MM.1S (cell line): ENCODE measurements at regions not wholly inside any gene's neighbourhood (a gene's known extent, or its start where the extent isn't known, plus 50 kb on each side); places are given as distances from the start of the nearest gene placed in this dataset.

Source experiments
- DNase-seq: peaks from one replicate; pipeline ENCODE4 v3.0.0-alpha.2; 2015
- H2AFZ ChIP-seq: fragments of 300-600 bp; sonication (generic); 2 replicates; pipeline ENCODE4 v1.6.0; 2016; ENCODE audit warnings: antibody characterized with exemption, low read length
- H3F3A ChIP-seq: fragments of 300-600 bp; sonication (generic); 2 replicates; pipeline ENCODE4 v1.6.1; 2016; ENCODE audit warnings: mild to moderate bottlenecking, antibody characterized with exemption, low read length, moderate library complexity, mixed read lengths; ENCODE audit not compliant: insufficient read depth
- H3K27ac ChIP-seq: fragments of 300-600 bp; sonication (generic); 2 replicates; pipeline ENCODE4 v1.5.1; 2016; ENCODE audit warnings: mild to moderate bottlenecking, low read length
- H3K27me3 ChIP-seq: fragments of 300-600 bp; sonication (generic); replicated peaks from 2 replicates; pipeline ENCODE4 v1.6.0; 2016; ENCODE audit warnings: low read length; ENCODE audit not compliant: insufficient read depth
- H3K36me3 ChIP-seq: fragments of 300-600 bp; sonication (generic); replicated peaks from 2 replicates; pipeline ENCODE4 v1.6.1; 2016; ENCODE audit warnings: mild to moderate bottlenecking, low read length, mixed read lengths; ENCODE audit not compliant: insufficient read depth
- H3K4me1 ChIP-seq: fragments of 300-600 bp; sonication (generic); 2 replicates; pipeline ENCODE4 v1.6.1; 2016; ENCODE audit warnings: low read length, mixed read lengths
- H3K4me2 ChIP-seq: fragments of 300-600 bp; sonication (generic); 2 replicates; pipeline ENCODE4 v1.6.0; 2016; ENCODE audit warnings: low read depth, low read length
- H3K4me3 ChIP-seq: fragments of 300-600 bp; sonication (generic); 2 replicates; pipeline ENCODE4 v1.5.1; 2016; ENCODE audit warnings: low read length, mixed read lengths
- H3K79me2 ChIP-seq: fragments of 300-600 bp; sonication (generic); 2 replicates; pipeline ENCODE4 v1.6.1; 2016; ENCODE audit warnings: mixed run types, low read length, mixed read lengths
- H3K9ac ChIP-seq: fragments of 300-600 bp; sonication (generic); 2 replicates; pipeline ENCODE4 v1.6.1; 2016; ENCODE audit warnings: low read length, mixed read lengths
- H3K9me2 ChIP-seq: fragments of 300-600 bp; sonication (generic); replicated peaks from 2 replicates; pipeline ENCODE4 v1.6.1; 2016; ENCODE audit warnings: mild to moderate bottlenecking, low read length, mixed read lengths; ENCODE audit not compliant: insufficient read depth
- H3K9me3 ChIP-seq: fragments of 300-600 bp; sonication (generic); replicated peaks from 2 replicates; pipeline ENCODE4 v1.6.1; 2016; ENCODE audit warnings: mild to moderate bottlenecking, low read length, mixed read lengths; ENCODE audit not compliant: insufficient read depth
- H4K20me1 ChIP-seq: fragments of 300-600 bp; sonication (generic); 2 replicates; pipeline ENCODE4 v1.6.1; 2016; ENCODE audit warnings: mild to moderate bottlenecking, low read length, moderate library complexity, mixed read lengths; ENCODE audit not compliant: insufficient read depth
- CTCF ChIP-seq: fragments of 300-600 bp; sonication (generic); IDR thresholded peaks from 2 replicates; pipeline ENCODE4 v1.5.1; 2016; ENCODE audit warnings: antibody characterized with exemption, low read length, mixed read lengths
- EZH2 ChIP-seq: fragments of 300-600 bp; sonication (generic); optimal IDR thresholded peaks from 2 replicates; pipeline ENCODE3; 2017; ENCODE audit warnings: low read depth, mild to moderate bottlenecking, antibody characterized with exemption, low read length, mixed read lengths
- EZH2phosphoT487 ChIP-seq: fragments of 300-600 bp; sonication (generic); IDR thresholded peaks from 2 replicates; pipeline ENCODE4 v1.6.1; 2018; ENCODE audit warnings: antibody characterized with exemption, low read length

DNA sequence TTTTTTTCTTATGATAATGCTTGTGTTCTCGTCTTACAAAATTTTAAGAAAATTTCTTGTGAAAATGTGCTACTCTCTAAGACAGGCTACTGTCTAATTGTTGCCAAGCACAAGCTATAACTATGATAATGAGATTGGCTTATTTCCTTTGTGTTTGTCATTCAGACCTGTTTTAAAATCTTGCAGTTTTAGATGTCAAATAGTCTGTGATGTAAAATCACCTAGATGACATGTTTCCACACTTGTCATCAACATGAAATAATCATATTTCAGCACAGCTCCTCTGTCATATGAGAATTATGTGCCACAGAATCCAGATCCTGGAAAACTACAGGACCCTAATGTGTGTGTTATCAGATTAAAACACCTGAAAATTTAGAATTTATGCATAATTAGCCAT, 539.7 kb downstream of the USP25 start:
- Histone ChIP-seq H3K27me3 (no peaks in the 10 kb centered on the region), H3K36me3 (no peaks in the 10 kb centered on the region), H3K9me3 (no peaks in the 10 kb centered on the region), H3K79me2 (no peaks in the 10 kb centered on the region), H3K4me2 (no peak overlapping the region), H3F3A (no peaks in the 10 kb centered on the region), H4K20me1 (no peaks in the 10 kb centered on the region), H3K9me2 (no peaks in the 10 kb centered on the region), H3K9ac (no peak overlapping the region), H3K27ac (no peak overlapping the region), H3K4me1 (no peaks in the 10 kb centered on the region), H3K4me3 (no peak overlapping the region), H2AFZ (no peak overlapping the region)
- no peak for DNase-seq
- TF ChIP-seq EZH2 (no peak), CTCF (no peak), EZH2phosphoT487 (no peak)

DNA sequence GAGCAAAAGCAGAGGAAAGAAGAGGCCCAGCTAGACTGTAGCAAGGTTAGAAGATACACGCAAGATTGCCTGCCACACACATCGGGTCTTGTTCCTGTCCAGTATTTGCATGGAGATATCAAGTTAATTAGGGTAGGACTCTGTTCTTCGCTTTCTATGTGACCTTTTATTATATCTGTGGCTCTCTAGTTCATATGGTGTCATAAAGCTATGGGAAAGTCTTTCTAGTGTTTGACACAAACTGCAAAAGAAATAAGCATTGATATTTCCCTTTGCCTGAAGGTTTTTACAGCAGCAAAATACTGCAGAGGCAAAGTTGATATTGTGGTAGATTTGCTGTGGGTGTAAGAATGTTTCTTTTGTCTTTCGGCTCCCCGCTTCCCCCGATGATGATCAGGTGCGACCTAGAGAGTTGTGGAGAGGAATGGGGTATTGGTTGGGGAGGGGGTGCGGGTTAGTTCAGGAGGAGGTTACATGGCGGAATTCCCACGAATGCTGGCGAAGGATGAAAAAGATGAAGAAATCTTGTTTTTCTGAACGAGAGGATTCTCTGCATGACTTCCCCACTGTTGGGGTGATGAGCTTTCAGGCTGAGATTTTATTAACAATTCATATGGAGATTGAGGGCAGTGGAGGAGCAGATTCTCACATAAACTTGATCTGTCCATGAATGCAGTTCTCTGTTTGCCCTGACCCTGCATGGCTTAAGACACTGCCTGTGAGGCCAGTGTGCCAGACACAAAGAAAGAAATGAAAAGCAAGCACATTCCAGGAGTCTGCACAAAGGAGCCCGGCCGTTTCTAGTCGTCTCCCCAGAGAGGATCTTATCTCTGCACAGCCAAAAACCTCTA, 550.2 kb downstream of the USP25 start:
- DNase-seq = no peak
- H3K27ac ChIP-seq = no peak overlapping the region
- H3K4me3 ChIP-seq = no peak overlapping the region
- no peaks in the 10 kb centered on the region for H3F3A ChIP-seq
- no peaks in the 10 kb centered on the region for H3K4me1 ChIP-seq
- H3K79me2 ChIP-seq = no peaks in the 10 kb centered on the region
- no peak overlapping the region for H2AFZ ChIP-seq
- no peaks in the 10 kb centered on the region for H4K20me1 ChIP-seq
- H3K9me3 ChIP-seq = no peaks in the 10 kb centered on the region
- TF ChIP-seq EZH2phosphoT487 = no peak
- no peak for TF ChIP-seq EZH2
- TF ChIP-seq CTCF = no peak
- no peaks in the 10 kb centered on the region for H3K27me3 ChIP-seq
- no peak overlapping the region for H3K9ac ChIP-seq
- H3K9me2 ChIP-seq = no peaks in the 10 kb centered on the region
- H3K36me3 ChIP-seq = no peaks in the 10 kb centered on the region
- no peak overlapping the region for H3K4me2 ChIP-seq

DNA sequence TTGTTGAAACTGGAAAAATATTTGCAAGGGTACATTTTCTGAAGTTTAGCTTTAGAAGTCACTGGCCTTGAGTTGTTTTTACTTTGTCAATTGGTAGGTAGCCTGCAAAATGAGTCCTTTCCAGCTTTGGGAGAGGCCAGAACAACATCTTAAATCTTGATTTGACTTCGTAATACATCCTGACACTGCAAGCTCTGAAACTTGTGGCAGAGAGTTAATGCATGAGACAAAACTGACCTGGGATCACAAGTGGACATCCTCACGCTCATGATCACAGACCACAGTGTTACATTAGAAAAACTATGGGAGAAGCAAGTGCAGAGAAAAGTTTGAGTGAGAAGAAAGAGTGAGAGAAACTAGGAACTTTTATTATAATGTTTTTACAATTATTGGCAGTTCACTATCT, 550.9 kb downstream of the USP25 start:
- H3K27ac ChIP-seq = no peak overlapping the region
- H3K4me1 ChIP-seq = no peaks in the 10 kb centered on the region
- TF ChIP-seq CTCF (no peak), EZH2phosphoT487 (no peak), EZH2 (no peak)
- H3K4me2 ChIP-seq = no peak overlapping the region
- H3K27me3 ChIP-seq = no peaks in the 10 kb centered on the region
- H3K9me3 ChIP-seq = no peaks in the 10 kb centered on the region
- no peaks in the 10 kb centered on the region for H3K79me2 ChIP-seq
- no peaks in the 10 kb centered on the region for H4K20me1 ChIP-seq
- no peak overlapping the region for H3K4me3 ChIP-seq
- H3K36me3 ChIP-seq = no peaks in the 10 kb centered on the region
- no peak for DNase-seq
- H3K9ac ChIP-seq = no peak overlapping the region
- no peak overlapping the region for H2AFZ ChIP-seq
- no peaks in the 10 kb centered on the region for H3F3A ChIP-seq
- no peaks in the 10 kb centered on the region for H3K9me2 ChIP-seq
